ENCODE measurements at regions not wholly inside any gene's neighbourhood (a gene's known extent, or its start where the extent isn't known, plus 50 kb on each side); places are given as distances from the start of the nearest gene placed in this dataset.

- no peak for DNase-seq
- ChIA-PET POLR2A (no interaction called here), CTCF (no interaction called here)
- TF ChIP-seq CTCF (IDR thresholded peaks at IDR 0.05) = no peak
- Mint-ChIP-seq H3K27ac (no peak overlapping the region), H3K27me3 (no peaks in the 10 kb centered on the region), H3K4me1 (ENCODE audit: low read depth) (no peaks in the 10 kb centered on the region), H3K4me3 (no peak overlapping the region), H3K9me3 (no peaks in the 10 kb centered on the region), H3K36me3 (ENCODE audit: low read depth) (no peaks in the 10 kb centered on the region)
- intact Hi-C loops (cut with micrococcal nuclease) = no loop called here
- ATAC-seq = no peak
These were observed 79.7 kb upstream of the AFDN start for GRCh38 chr6:167746975-167747374.

GRCh38 chr6:167747645-167748044, 79.1 kb upstream of the AFDN start:
- DNase-seq (no peak), ATAC-seq (no peak)
- intact Hi-C loops (cut with micrococcal nuclease) = no loop called here
- Mint-ChIP-seq H3K4me3 (no peak overlapping the region), H3K27me3 (no peaks in the 10 kb centered on the region), H3K27ac (no peak overlapping the region), H3K36me3 (ENCODE audit: low read depth) (no peaks in the 10 kb centered on the region), H3K9me3 (no peaks in the 10 kb centered on the region), H3K4me1 (ENCODE audit: low read depth) (no peaks in the 10 kb centered on the region)
- ChIA-PET CTCF (no interaction called here), POLR2A (no interaction called here)
- TF ChIP-seq CTCF (IDR thresholded peaks at IDR 0.05) = no peak

GRCh38 chr6:167748046-167748445, 78.7 kb upstream of the AFDN start:
- ChIA-PET CTCF (no interaction called here), POLR2A (no interaction called here)
- ATAC-seq (no peak), DNase-seq (no peak)
- no peaks in the 10 kb centered on the region for H3K9me3 Mint-ChIP-seq
- TF ChIP-seq CTCF (IDR thresholded peaks at IDR 0.05) = no peak
- H3K27me3 Mint-ChIP-seq = no peaks in the 10 kb centered on the region
- H3K4me1 Mint-ChIP-seq (ENCODE audit: low read depth) = no peaks in the 10 kb centered on the region
- intact Hi-C loops (cut with micrococcal nuclease) = no loop called here
- no peaks in the 10 kb centered on the region for H3K36me3 Mint-ChIP-seq (ENCODE audit: low read depth)
- H3K4me3 Mint-ChIP-seq = no peak overlapping the region
- no peak overlapping the region for H3K27ac Mint-ChIP-seq

- Mint-ChIP-seq H3K4me3 (no peak overlapping the region), H3K36me3 (ENCODE audit: low read depth) (no peaks in the 10 kb centered on the region), H3K4me1 (ENCODE audit: low read depth) (no peaks in the 10 kb centered on the region), H3K27me3 (peaks cover under 1% of the 10 kb centered on the region), H3K9me3 (no peaks in the 10 kb centered on the region), H3K27ac (no peak overlapping the region)
- ChIA-PET CTCF (no interaction called here), POLR2A (no interaction called here)
- TF ChIP-seq CTCF (IDR thresholded peaks at IDR 0.05) = no peak
- no peak for DNase-seq
- intact Hi-C loops (cut with micrococcal nuclease) = no loop called here
- ATAC-seq = no peak
These were observed 78.0 kb upstream of the AFDN start for GRCh38 chr6:167748458-167749379.

- H3K9me3 Mint-ChIP-seq = no peaks in the 10 kb centered on the region
- no peaks in the 10 kb centered on the region for H3K36me3 Mint-ChIP-seq (ENCODE audit: low read depth)
- DNase-seq (no peak), ATAC-seq (no peak)
- peaks cover 4% of the 10 kb centered on the region for H3K27me3 Mint-ChIP-seq
- H3K4me3 Mint-ChIP-seq = no peak overlapping the region
- intact Hi-C loops (cut with micrococcal nuclease) = no loop called here
- no peak overlapping the region for H3K27ac Mint-ChIP-seq
- ChIA-PET CTCF (no interaction called here), POLR2A (no interaction called here)
- TF ChIP-seq CTCF (IDR thresholded peaks at IDR 0.05) = no peak
- H3K4me1 Mint-ChIP-seq (ENCODE audit: low read depth) = no peaks in the 10 kb centered on the region
These were observed 75.8 kb upstream of the AFDN start for GRCh38 chr6:167750956-167751358.
